ENCODE measurements at regions not wholly inside any gene's neighbourhood (a gene's known extent, or its start where the extent isn't known, plus 50 kb on each side); places are given as distances from the start of the nearest gene placed in this dataset.

GRCh38 chr13:111045170-111045569 is 69.9 kb upstream of the ARHGEF7 start:
- TF ChIP-seq, protein P1, sequence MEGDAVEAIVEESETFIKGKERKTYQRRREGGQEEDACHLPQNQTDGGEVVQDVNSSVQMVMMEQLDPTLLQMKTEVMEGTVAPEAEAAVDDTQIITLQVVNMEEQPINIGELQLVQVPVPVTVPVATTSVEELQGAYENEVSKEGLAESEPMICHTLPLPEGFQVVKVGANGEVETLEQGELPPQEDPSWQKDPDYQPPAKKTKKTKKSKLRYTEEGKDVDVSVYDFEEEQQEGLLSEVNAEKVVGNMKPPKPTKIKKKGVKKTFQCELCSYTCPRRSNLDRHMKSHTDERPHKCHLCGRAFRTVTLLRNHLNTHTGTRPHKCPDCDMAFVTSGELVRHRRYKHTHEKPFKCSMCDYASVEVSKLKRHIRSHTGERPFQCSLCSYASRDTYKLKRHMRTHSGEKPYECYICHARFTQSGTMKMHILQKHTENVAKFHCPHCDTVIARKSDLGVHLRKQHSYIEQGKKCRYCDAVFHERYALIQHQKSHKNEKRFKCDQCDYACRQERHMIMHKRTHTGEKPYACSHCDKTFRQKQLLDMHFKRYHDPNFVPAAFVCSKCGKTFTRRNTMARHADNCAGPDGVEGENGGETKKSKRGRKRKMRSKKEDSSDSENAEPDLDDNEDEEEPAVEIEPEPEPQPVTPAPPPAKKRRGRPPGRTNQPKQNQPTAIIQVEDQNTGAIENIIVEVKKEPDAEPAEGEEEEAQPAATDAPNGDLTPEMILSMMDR (conservative IDR thresholded peaks at IDR 0.05), result no peak
- TF ChIP-seq ZFX (IDR thresholded peaks at IDR 0.05), result no peak

Measured in C4-2B (cell line).